ENCODE measurements at regions not wholly inside any gene's neighbourhood (a gene's known extent, or its start where the extent isn't known, plus 50 kb on each side); places are given as distances from the start of the nearest gene placed in this dataset.

DNA sequence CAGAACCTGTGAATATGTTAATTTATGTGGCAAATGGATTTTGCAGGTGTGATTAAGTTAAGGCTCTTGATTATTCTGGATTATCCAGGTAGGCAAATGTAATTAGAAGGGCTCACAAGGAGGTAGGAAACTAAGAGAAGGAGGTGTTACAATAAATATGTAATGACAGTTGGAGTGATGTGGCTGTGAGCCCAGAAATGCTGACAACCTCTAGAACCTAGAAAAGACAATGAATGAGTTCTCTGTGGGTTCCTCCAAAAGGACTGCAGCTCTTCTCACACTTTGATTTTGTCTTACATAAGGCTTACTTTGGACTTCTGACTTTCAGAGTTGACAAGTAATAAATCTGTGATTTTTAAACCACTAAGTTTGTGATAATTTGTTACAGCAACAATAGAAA, 406.6 kb upstream of the EPHA7 start:
- DNase-seq, result no peak
- no peaks in the 10 kb centered on the region for H3K9me3 ChIP-seq (ENCODE audit: control insufficient read depth in 2 of 3, insufficient read depth in 1 of 3, low read length in 3 of 3)
- no peak for FAIRE-seq

DNA sequence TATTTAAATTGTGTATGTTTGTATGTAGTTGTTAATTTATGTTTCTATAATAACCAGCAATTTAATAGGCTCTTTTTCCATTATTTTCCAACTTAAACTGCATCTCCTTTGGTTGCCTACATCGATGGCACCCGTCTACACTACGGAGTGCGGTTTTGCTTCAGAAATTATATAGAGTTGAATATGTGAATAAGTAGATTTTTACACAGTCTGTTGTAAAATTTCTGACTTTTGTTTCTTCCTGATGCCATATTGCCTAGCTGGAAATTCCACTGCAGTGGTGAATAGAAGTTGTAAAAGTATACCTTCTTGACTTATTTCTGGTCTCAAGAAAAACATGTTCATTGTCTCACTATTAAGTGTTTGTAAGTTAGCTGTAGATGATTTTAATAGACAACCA, 404.1 kb upstream of the EPHA7 start:
- Histone ChIP-seq H3K27me3 (ENCODE audit: control insufficient read depth, insufficient read depth, low read length) (no peaks in the 10 kb centered on the region), H3K36me3 (ENCODE audit: control insufficient read depth in 2 of 3, insufficient read depth in 3 of 3, low read length in 3 of 3) (no peaks in the 10 kb centered on the region), H3K4me3 (ENCODE audit: low read length in 3 of 3) (no peak overlapping the region), H3K9ac (ENCODE audit: low read length in 3 of 3) (no peak overlapping the region), H3K4me1 (ENCODE audit: control insufficient read depth in 2 of 3, insufficient read depth in 2 of 3, low read depth in 1 of 3, low read length in 3 of 3) (no peaks in the 10 kb centered on the region), H3K27ac (ENCODE audit: low read depth in 2 of 2, low read length in 2 of 2) (no peak overlapping the region), H3K9me3 (ENCODE audit: control insufficient read depth in 2 of 3, insufficient read depth in 1 of 3, low read length in 3 of 3) (no peaks in the 10 kb centered on the region)
- TF ChIP-seq, protein P1, sequence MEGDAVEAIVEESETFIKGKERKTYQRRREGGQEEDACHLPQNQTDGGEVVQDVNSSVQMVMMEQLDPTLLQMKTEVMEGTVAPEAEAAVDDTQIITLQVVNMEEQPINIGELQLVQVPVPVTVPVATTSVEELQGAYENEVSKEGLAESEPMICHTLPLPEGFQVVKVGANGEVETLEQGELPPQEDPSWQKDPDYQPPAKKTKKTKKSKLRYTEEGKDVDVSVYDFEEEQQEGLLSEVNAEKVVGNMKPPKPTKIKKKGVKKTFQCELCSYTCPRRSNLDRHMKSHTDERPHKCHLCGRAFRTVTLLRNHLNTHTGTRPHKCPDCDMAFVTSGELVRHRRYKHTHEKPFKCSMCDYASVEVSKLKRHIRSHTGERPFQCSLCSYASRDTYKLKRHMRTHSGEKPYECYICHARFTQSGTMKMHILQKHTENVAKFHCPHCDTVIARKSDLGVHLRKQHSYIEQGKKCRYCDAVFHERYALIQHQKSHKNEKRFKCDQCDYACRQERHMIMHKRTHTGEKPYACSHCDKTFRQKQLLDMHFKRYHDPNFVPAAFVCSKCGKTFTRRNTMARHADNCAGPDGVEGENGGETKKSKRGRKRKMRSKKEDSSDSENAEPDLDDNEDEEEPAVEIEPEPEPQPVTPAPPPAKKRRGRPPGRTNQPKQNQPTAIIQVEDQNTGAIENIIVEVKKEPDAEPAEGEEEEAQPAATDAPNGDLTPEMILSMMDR (IDR thresholded peaks at IDR 0.05; ENCODE audit: borderline replicate concordance, extremely low read depth, insufficient read depth), result no peak
- FAIRE-seq (no peak), DNase-seq (no peak)
- intact Hi-C loops (cut with DNase I), result no loop called here

More for the DNA sequence above, 406.6 kb upstream of the EPHA7 start:
- no peaks in the 10 kb centered on the region for H3K4me1 ChIP-seq (ENCODE audit: control insufficient read depth in 2 of 3, insufficient read depth in 2 of 3, low read depth in 1 of 3, low read length in 3 of 3)
- intact Hi-C loops (cut with DNase I), result no loop called here
- no peak overlapping the region for H3K9ac ChIP-seq (ENCODE audit: low read length in 3 of 3)
- no peak overlapping the region for H3K27ac ChIP-seq (ENCODE audit: low read depth in 2 of 2, low read length in 2 of 2)
- no peak overlapping the region for H3K4me3 ChIP-seq (ENCODE audit: low read length in 3 of 3)
- H3K36me3 ChIP-seq (ENCODE audit: control insufficient read depth in 2 of 3, insufficient read depth in 3 of 3, low read length in 3 of 3), result no peaks in the 10 kb centered on the region
- H3K27me3 ChIP-seq (ENCODE audit: control insufficient read depth, insufficient read depth, low read length), result no peaks in the 10 kb centered on the region
- TF ChIP-seq, protein P1 (IDR thresholded peaks at IDR 0.05; ENCODE audit: borderline replicate concordance, extremely low read depth, insufficient read depth), result no peak

DNA sequence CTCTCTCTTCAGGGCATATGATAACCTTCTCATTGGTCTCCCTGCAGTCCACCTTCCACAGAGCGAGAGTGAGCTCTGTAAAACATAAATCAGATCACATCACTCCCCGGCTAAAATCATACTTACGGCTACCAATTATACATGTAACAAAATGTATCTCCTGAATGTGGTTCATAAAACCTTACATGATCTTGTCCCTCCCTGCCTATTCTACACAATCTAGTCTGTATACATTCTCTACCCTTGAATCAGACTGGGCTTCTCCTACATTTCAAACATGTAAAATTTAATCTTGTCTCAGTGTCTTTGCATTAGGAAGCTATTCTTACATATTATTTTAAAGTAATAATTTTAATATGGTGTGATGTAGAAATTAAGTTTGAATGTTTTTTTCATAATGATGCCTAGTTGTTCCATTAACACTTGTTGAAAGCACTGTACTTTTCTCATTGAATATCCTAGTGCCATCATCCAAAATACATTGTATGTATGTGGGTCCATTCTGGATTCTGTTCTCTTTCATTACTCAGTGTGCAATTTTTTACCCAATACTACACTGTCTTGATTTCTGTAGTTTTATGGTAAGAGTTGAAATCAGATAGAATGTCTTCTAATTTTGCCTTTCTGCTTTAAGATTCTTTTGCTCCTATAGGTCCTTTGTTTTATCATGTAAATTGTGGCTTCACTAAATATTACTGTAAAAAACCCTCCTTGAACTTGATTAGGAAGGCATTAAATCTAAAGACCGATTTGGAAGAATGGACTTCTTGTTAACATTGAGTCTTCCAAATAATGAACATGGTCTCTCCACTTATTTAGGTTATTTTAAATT, 403.3 kb upstream of the EPHA7 start:
- TF ChIP-seq, protein P1 (IDR thresholded peaks at IDR 0.05; ENCODE audit: borderline replicate concordance, extremely low read depth, insufficient read depth), result no peak
- no peaks in the 10 kb centered on the region for H3K36me3 ChIP-seq (ENCODE audit: control insufficient read depth in 2 of 3, insufficient read depth in 3 of 3, low read length in 3 of 3)
- no peaks in the 10 kb centered on the region for H3K9me3 ChIP-seq (ENCODE audit: control insufficient read depth in 2 of 3, insufficient read depth in 1 of 3, low read length in 3 of 3)
- no peak overlapping the region for H3K9ac ChIP-seq (ENCODE audit: low read length in 3 of 3)
- H3K4me1 ChIP-seq (ENCODE audit: control insufficient read depth in 2 of 3, insufficient read depth in 2 of 3, low read depth in 1 of 3, low read length in 3 of 3), result no peaks in the 10 kb centered on the region
- no peak for FAIRE-seq
- no peak overlapping the region for H3K27ac ChIP-seq (ENCODE audit: low read depth in 2 of 2, low read length in 2 of 2)
- H3K27me3 ChIP-seq (ENCODE audit: control insufficient read depth, insufficient read depth, low read length), result no peaks in the 10 kb centered on the region
- DNase-seq, result no peak
- intact Hi-C loops (cut with DNase I), result no loop called here
- H3K4me3 ChIP-seq (ENCODE audit: low read length in 3 of 3), result no peak overlapping the region

All from kidney (tissue), 13 donors.